ENCODE measurements at regions not wholly inside any gene's neighbourhood (a gene's known extent, or its start where the extent isn't known, plus 50 kb on each side); places are given as distances from the start of the nearest gene placed in this dataset.

- H3K4me3 ChIP-seq (ENCODE audit: low read depth, low read length): no peak overlapping the region
- no peak for TF ChIP-seq CTCF (IDR thresholded peaks at IDR 0.05; ENCODE audit: low read depth, low read length)
Observed at GRCh38 chr5:121573721-121574382, 277.8 kb upstream of the FTMT start.

GRCh38 chr5:121581588-121581987, 270.1 kb upstream of the FTMT start:
- no peak for TF ChIP-seq CTCF (IDR thresholded peaks at IDR 0.05; ENCODE audit: low read depth, low read length)
- no peak overlapping the region for H3K4me3 ChIP-seq (ENCODE audit: low read depth, low read length)

GRCh38 chr5:121596882-121597281, 254.8 kb upstream of the FTMT start:
- H3K4me3 ChIP-seq (ENCODE audit: low read depth, low read length): no peak overlapping the region
- TF ChIP-seq CTCF (IDR thresholded peaks at IDR 0.05; ENCODE audit: low read depth, low read length): no peak

GRCh38 chr5:121608826-121609225, 242.9 kb upstream of the FTMT start:
- no peak for TF ChIP-seq CTCF (IDR thresholded peaks at IDR 0.05; ENCODE audit: low read depth, low read length)

GRCh38 chr5:121624035-121624434, 227.6 kb upstream of the FTMT start:
- no peak for TF ChIP-seq CTCF (IDR thresholded peaks at IDR 0.05; ENCODE audit: low read depth, low read length)
- H3K4me3 ChIP-seq (ENCODE audit: low read depth, low read length): no peak overlapping the region

More at GRCh38 chr5:121608826-121609225, 242.9 kb upstream of the FTMT start:
- H3K4me3 ChIP-seq (ENCODE audit: low read depth, low read length): no peak overlapping the region

- H3K4me3 ChIP-seq (ENCODE audit: low read depth, low read length): no peak overlapping the region
- no peak for TF ChIP-seq CTCF (IDR thresholded peaks at IDR 0.05; ENCODE audit: low read depth, low read length)
Observed at GRCh38 chr5:121628783-121629182, 222.9 kb upstream of the FTMT start.

GRCh38 chr5:121630402-121630801, 221.3 kb upstream of the FTMT start:
- no peak for TF ChIP-seq CTCF (IDR thresholded peaks at IDR 0.05; ENCODE audit: low read depth, low read length)

More at GRCh38 chr5:121630402-121630801, 221.3 kb upstream of the FTMT start:
- no peak overlapping the region for H3K4me3 ChIP-seq (ENCODE audit: low read depth, low read length)

All from WI38 (cell line).